Fibroblast of skin of scalp (primary cell): ENCODE measurements at regions not wholly inside any gene's neighbourhood (a gene's known extent, or its start where the extent isn't known, plus 50 kb on each side); places are given as distances from the start of the nearest gene placed in this dataset.
"Not testable (repeated sequence)": the region's sequence is repeated elsewhere in the genome, so short reads cannot be mapped to it uniquely, and the experiment has no call there.

Source experiments
- DNase-seq: peaks from one replicate; pipeline ENCODE4 v3.0.0-alpha.2; 2013

DNA sequence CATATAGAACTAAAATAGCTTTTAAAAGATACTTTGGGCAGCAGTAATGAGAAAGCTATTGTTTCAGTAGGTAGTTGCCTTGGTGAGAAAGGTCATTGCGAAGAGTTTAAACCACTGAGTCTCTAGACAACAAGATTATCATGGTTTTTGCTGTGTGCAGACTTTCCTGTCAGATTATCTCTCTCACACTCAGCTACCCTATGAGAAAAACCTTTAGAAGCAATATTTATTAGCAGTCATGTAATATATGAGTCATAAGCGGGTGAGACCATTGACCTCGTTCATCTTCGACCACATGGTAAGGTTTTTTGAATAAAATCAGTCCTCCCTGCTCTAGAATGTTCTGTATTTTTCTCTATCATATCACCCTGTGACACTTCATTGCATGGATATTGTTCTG lies 59.9 kb downstream of the GPR65 start:
- DNase-seq, result no peak

DNA sequence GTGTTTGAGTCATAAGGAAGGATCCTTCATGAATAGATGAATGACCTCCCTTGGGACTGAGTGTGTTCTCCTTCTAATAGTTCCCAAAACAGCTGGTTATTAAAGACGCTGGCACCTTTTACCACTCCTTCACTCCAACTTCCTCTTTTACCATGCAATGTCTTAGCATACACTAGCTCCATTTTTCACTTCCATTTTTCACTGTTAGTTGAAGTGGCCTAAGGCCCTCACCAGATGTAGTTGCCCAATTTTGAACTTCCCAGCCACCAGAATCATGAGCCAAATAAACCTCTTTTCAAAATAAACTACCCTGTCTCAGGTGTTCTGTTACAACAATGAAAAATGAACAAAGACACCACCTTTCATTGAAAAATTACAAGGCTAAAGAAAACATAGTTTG lies 64.7 kb downstream of the GPR65 start:
- no peak for DNase-seq

DNA sequence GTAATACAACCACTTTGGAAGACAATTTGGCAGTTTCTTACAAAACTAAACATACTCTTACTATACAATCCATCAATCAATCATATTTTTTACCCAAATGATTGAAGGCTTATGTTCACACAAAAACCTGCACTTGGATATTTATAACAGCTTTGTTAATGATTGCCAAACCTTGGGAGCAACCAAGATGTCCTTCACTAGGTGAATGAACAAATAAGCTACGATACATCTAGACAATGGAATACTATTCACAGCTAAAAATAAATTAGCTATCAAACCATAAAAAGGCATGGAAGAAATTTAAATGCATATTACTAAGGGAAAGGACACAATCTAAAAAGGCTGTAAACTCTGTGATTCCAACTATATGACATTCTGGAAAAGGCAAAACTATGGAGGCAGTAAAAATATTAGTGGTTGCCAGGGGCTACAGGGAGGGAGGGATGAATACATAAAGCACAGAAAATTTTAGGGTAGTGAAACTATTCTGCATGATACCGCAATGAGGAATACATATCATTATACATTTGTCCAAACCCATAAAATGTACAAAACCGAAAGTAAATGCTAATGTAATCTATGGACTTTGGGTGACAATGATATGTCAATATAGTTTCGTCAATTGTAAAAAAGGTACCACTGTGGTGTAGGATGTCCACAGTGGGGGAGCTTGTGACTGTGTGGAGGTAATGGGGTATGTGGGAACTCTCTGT lies 70.5 kb downstream of the GPR65 start:
- DNase-seq, result no peak

DNA sequence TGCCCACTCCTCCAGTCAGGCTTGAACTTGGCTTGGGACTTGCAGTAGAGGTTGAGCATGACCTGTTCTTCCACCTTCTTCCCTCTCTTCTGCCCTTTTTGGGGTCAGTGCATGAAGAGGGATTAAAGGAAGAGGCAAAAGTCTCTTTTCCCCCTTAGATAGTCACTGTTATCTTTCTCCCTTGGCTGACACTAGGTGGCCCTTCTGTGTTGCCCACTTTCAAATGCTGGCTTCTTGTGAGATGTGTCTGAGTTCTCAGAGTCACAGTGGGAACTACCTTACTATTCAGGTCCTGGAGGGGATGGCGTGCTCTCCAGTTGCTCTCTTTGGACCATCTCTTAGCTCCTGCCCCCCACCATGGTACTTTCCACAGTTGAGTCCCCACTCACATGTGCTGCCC lies 73.6 kb downstream of the GPR65 start:
- DNase-seq, result no peak

DNA sequence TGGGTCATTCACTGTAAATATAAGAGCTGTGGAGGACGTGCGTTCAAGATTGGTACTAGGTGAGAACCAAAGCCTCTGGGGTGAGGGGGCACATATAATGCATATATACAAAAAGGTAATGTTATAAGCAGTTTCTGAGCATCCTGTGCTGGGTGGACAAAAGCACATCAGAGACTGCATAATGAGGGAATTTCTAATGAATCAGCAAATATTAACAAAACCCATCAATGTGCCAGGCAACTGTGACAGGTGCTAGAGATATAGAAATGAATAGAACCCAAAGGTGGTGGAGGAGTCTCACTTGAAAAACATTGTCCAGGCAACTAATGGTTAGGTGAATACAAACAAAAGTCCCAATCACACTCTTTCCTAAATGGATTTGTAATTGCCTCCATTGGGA lies 74.7 kb downstream of the GPR65 start:
- no peak for DNase-seq

DNA sequence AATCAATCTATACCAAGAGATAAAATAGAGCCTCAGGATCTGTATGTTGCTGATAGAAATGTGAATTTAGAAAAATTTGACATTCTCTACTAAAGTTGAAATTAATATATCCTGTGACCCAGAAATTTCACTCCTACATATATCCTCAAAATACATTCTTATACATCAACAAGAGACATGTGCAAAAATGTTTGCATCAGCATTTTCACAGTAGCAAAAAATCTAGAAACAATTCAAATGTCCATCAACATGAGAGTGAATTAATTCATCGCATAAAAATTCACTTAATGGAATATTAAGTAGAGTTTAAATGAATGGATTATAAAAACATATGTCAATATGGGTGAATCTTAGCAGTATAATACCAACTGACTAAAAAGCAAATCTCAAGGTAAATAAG lies 80.8 kb downstream of the GPR65 start:
- DNase-seq, result no peak

DNA sequence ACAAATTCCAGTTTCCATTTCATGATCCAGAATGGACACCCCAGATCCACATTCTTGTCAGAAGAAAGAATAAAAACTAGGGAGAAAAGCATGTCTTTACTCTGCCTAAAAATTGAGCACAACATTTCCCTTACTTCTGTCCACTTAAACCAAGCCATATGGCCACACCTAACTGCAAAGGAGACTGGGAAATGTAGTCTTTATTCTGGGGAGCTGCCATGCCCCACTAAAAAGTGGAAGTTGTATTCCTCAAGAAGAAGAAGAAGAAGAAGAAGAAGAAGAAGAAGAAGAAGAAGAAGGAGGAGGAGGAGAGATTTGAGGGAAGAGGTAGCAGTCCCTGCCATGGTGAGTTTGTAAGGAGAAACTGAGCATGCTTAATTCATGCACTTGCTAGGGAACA lies 84.5 kb downstream of the GPR65 start:
- no peak for DNase-seq

DNA sequence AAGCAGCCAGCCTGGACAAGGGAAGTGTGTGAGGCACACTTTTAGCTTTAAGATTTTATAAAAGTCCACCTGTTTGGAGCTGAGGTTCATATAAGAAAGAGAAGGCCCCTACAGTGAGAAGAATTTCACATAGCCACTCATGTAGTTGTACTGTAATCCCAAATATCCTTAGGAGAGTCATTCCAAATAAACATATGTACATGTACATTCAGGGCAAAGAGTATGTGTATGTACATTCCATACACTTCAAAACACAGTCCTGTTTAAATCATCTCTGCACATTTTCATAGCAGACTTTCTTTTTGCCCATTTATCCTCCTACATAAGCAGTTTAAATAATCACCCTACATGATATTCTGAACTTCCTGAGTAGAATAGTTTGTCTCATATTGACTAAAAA lies 87.6 kb downstream of the GPR65 start:
- DNase-seq, result no peak

DNA sequence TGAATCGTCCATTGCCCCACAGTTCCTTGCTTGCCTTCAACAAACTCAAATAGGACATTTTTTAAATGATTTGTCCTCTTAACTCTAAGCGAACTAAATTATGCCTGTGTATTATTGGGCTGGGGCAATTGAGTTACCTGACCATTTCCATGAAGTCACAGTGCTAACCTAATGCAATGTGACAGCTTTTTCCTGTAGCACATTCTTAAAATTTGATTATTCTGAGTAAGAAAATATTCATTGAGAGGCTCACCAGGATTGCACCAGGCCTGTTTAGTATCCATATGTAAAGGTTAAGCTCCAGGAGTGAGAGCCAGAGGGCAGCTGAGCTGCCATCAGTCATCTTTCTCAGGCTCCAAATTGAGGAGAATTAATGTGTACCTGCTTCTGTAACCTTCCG lies 90.9 kb downstream of the GPR65 start:
- no peak for DNase-seq

DNA sequence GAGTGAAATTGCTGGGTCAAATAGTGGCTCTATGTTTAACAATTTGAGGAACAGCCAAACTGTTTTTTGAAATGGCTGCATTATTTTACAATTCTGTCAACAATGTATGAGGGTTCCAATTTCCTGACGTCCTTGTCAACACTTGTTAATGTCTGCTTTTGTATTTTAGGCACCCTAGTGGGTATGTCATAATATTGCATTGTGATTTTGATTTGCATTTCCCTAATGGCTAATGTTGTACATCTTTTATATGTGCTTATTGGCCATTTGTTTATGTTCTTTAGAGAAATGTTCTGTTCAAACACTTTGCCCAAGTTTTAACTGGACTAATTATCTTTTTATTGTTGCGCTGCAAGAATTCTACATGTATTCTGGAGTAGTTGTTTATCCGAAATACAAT lies 93.2 kb downstream of the GPR65 start:
- no peak for DNase-seq

DNA sequence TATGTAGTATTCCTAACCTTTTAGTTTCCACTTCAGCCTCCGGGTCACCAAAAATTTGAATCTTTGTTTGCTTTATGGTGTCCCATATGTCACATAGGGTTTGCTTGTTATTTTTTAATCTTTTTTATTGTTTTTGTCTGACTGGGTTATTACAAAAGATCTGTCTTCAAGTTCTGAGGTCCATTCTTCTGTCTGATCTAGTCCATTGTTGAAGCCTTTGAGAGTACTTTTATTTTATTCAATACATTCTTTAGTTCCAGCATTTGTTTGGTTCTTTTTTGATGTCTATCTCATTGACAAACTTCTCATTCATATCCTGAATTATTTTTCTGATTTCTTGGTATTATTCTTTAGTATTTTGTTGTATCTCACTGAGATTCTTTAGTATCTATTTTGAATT lies 99.8 kb downstream of the GPR65 start:
- DNase-seq, result no peak

DNA sequence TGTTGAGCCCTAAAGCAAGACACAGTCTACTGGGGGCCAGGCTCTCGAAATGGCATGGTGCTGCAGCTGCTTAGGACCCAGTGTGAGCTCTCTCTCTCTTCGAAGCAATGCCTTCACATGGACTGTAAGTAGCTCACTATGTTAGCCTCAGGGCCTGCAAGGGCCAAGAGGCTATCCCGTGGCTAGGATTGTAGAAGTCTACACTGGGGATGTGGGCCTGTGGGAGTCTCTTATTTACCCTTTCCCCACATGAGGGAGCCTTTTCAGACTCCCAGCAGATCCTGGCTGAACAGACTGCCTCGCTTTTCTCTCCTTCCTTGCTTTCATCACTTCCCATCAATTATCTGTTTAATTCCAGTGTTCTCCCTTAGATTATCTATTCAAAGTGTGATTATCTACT lies 101.4 kb downstream of the GPR65 start:
- no peak for DNase-seq

DNA sequence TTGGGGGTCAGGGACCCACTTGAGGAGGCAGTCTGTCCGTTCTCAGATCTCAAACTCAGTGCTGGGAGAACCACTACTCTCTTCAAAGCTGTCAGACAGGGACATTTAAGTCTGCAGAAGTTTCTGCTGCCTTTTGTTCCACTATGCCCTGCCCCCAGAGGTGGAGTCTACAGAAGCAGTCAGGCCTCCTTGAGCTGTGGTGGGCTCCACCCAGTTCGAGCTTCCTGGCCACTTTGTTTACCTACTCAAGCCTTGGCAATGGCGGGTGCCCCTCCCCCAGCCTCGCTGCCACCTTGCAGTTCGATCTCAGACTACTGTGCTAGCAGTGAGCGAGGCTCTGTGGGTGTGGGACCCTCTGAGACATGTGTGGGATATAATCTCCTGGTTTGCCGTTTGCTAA lies 122.7 kb downstream of the GPR65 start:
- not testable (repeated sequence) for DNase-seq

DNA sequence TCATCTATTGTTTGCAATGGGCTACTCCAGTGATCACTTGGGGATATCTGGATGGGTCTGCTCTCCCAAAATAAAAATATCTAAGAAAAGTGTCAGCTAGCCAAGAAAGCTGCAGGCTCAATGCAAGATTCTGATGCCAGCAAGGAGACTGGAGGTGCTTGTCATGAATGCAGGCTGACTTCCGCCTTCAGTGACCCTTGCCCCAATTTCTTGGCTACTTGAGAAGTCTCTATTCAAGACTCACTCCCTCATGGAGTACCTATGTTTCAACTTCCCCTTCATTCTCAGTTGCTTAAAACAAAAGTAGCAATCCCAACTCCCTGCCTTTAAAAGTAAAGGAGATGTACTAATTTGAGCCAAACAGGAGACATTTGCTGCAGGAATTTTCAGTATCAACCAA lies 123.9 kb downstream of the GPR65 start:
- no peak for DNase-seq

DNA sequence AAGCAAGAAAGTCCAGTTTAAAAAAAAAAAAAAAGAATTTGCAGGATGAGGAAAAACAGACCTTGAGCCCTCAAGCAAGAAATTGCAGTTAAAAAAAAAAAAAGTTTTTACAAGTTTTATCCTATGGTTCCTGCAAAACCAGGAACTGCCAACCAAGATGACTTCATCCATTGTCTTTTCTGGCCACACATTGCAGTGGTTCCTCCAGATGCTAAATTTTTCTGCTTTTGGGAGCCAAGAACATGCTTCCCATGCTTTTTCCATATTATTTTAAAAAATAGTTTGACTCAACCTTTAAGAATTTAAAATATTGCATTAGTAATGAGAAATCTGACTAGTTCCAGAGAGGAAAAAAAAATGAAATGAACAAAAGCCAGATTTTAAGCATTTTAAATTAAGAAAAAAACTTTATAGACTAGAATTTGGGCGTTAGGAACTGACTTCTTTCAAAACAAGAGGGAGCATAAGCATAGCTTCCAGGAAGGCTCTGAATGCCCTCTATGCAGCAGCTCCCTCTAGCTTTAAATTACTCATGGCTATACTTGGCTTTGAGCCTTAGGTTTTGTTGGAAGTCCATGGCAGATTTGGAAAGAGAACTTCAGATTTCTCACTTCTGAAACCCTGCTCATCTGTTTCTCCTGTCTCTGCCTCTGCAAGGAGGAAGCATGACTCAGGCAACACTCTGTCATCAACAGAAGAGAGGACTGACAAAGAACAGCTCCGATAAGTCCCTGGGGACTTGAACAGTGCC lies 124.5 kb downstream of the GPR65 start:
- peak; percentile 94 for DNase-seq

DNA sequence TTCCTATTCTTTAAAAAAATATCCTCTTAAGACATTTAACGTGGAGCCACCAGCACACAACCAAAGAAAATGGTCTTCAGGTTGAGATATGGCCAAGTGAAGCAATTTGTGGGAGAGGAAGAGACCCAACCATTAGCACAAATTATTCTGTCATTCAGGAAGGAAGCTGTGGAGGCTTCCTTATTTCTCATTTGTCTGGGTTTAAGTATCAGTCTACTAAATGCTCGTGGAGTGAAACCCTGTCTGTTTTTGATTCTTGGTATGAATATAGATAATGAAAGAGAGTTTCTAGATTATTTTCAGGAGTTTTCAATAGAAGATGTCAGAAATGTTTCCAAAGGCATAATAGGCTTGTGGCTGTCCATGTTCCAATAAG lies 125.1 kb downstream of the GPR65 start:
- DNase-seq, result no peak
